ENCODE measurements at regions not wholly inside any gene's neighbourhood (a gene's known extent, or its start where the extent isn't known, plus 50 kb on each side); places are given as distances from the start of the nearest gene placed in this dataset.

GRCh38 chr5:2902742-2903297 is 151.3 kb upstream of the IRX2 start:
- RAD21 ChIA-PET (ENCODE audit: unreplicated experiment), result no interaction called here
- DNase-seq (ENCODE audit: low read depth, low spot score), result no peak

More at GRCh38 chr5:2902742-2903297, 151.3 kb upstream of the IRX2 start:
- CTCF ChIA-PET, result no interaction called here
- Histone ChIP-seq H3K79me2 (ENCODE audit: control insufficient read depth, insufficient read depth, low read length) (no peaks in the 10 kb centered on the region), H4K20me1 (ENCODE audit: control insufficient read depth, insufficient read depth) (no peaks in the 10 kb centered on the region), H3K27me3 (replicated peaks in 1 of 2; ENCODE audit: control insufficient read depth in 2 of 2, insufficient read depth in 2 of 2, low read length in 1 of 2) (no peaks in the 10 kb centered on the region), H3K4me1 (ENCODE audit: control insufficient read depth, insufficient read depth, low read length) (no peaks in the 10 kb centered on the region), H3K9me3 (replicated peaks; ENCODE audit: control insufficient read depth, insufficient read depth, low read length) (no peaks in the 10 kb centered on the region; the same call in 2 of the 3 replicates), H3K4me2 (ENCODE audit: control insufficient read depth, insufficient read depth) (no peak overlapping the region), H2AFZ (ENCODE audit: control insufficient read depth, low read depth, low read length) (no peak overlapping the region), H3K9ac (ENCODE audit: control insufficient read depth, insufficient read depth, low read length) (no peak overlapping the region), H3K36me3 (ENCODE audit: control insufficient read depth in 2 of 2, insufficient read depth in 2 of 2, low read length in 1 of 2) (no peaks in the 10 kb centered on the region), H3K27ac (ENCODE audit: control insufficient read depth, insufficient read depth) (no peak overlapping the region), H3K4me3 (no peak overlapping the region)
- ATAC-seq, result no peak
- FAIRE-seq, result no peak
- intact Hi-C loops (cut with micrococcal nuclease; ENCODE audit: unreplicated experiment) (no loop called here), in situ Hi-C loops (cut with MboI) (no loop called here)
- WGBS (ENCODE audit: insufficient coverage, insufficient replicate concordance, low lambda C conversion rate, missing lambda C conversion rate), result 29% methylated on average over 13 of the region's 13 CpGs
- SMC1A ChIA-PET (ENCODE audit: uncharacterized antibody, unreplicated experiment), result no interaction called here
- BruUV-seq (replicated peaks), result no TSS peak
- TF ChIP-seq NFYA (IDR thresholded peaks at IDR 0.05; ENCODE audit: borderline replicate concordance, low read depth, low read length), result no peak
- TF ChIP-seq EP300 (IDR thresholded peaks at IDR 0.05; ENCODE audit: borderline replicate concordance in 1 of 2, control insufficient read depth in 1 of 2, low read depth in 2 of 2, low read length in 2 of 2), result no peak
- no peak for TF ChIP-seq PRDM15 (CRISPR knock-in tag; IDR thresholded peaks at IDR 0.05)
- POLR2A ChIA-PET, result no interaction called here
